ENCODE measurements at regions not wholly inside any gene's neighbourhood (a gene's known extent, or its start where the extent isn't known, plus 50 kb on each side); places are given as distances from the start of the nearest gene placed in this dataset.

GRCh38 chr3:176661432-176661964, 535.8 kb downstream of the TBL1XR1 start (continued):
- TF ChIP-seq ZNF76 (CRISPR knock-in tag; IDR thresholded peaks at IDR 0.05; ENCODE audit: borderline replicate concordance): no peak
- no peak for TF ChIP-seq SMC3 (conservative IDR thresholded peaks at IDR 0.05; ENCODE audit: insufficient read depth, low read depth, low read length)
- no peak for TF ChIP-seq ZFPM2 (CRISPR knock-in tag; IDR thresholded peaks at IDR 0.05)
- TF ChIP-seq NCOA1 (IDR thresholded peaks at IDR 0.05; ENCODE audit: low read depth): peak; percentile 82; the same call in 1 of the 2 replicates
- TF ChIP-seq NFXL1 (CRISPR knock-in tag; IDR thresholded peaks at IDR 0.05): no peak
- TF ChIP-seq ZSCAN29 (IDR thresholded peaks at IDR 0.05): no peak
- no peak for TF ChIP-seq HSF4 (CRISPR knock-in tag; IDR thresholded peaks at IDR 0.05; ENCODE audit: borderline replicate concordance)
- no peak for TF ChIP-seq ZNF133 (CRISPR knock-in tag; IDR thresholded peaks at IDR 0.05)
- no peak for TF ChIP-seq RBFOX2 (IDR thresholded peaks at IDR 0.05; ENCODE audit: low read depth, low read length)
- TF ChIP-seq IRF1 (CRISPR knock-in tag; IDR thresholded peaks at IDR 0.05; ENCODE audit: borderline replicate concordance): no peak
- no peak for TF ChIP-seq ZC3H11A (IDR thresholded peaks at IDR 0.05; ENCODE audit: low read depth, low read length)
- TF ChIP-seq RCOR1 (IDR thresholded peaks at IDR 0.05; ENCODE audit: borderline replicate concordance in 1 of 2, low read depth in 2 of 2, low read length in 2 of 2): no peak
- no peak for TF ChIP-seq PHF21A (IDR thresholded peaks at IDR 0.05; ENCODE audit: borderline replicate concordance, low read depth)
- no peak for TF ChIP-seq XRCC4 (IDR thresholded peaks at IDR 0.05; ENCODE audit: extremely low read depth, insufficient read depth, insufficient read length)
- TF ChIP-seq ZBTB40 (IDR thresholded peaks at IDR 0.05): no peak; the same call in 1 of the 2 replicates
- no peak for TF ChIP-seq ZBTB40 (CRISPR knock-in tag; IDR thresholded peaks at IDR 0.05)
- no peak for TF ChIP-seq BRF1 (IDR thresholded peaks at IDR 0.05; ENCODE audit: borderline replicate concordance, extremely low read depth, insufficient read length)
- TF ChIP-seq PHB2 (IDR thresholded peaks at IDR 0.05; ENCODE audit: low read depth): peak; percentile 79
- peak; percentile 81; the same call in 1 of the 2 replicates for TF ChIP-seq ZNF197 (CRISPR knock-in tag; IDR thresholded peaks at IDR 0.05; ENCODE audit: low read depth)
- TF ChIP-seq PCBP1 (IDR thresholded peaks at IDR 0.05; ENCODE audit: low read depth, low read length, poor library complexity, severe bottlenecking): no peak
- no peak for TF ChIP-seq PPARD (CRISPR knock-in tag; IDR thresholded peaks at IDR 0.05)

Measured in K562 (cell line).